SKM-1 treated with dmso at 0.1 percent for 144 hours (cell line): ENCODE measurements at regions not wholly inside any gene's neighbourhood (a gene's known extent, or its start where the extent isn't known, plus 50 kb on each side); places are given as distances from the start of the nearest gene placed in this dataset.

ENCODE experiments used
- DNase-seq: peaks from one replicate; lab custom pipeline; 2025; ENCODE audit not compliant: unreplicated experiment; lab: John Stamatoyannopoulos, UW

GRCh38 chr3:193870376-193871219 lies 265.4 kb upstream of the HES1 start:
- no peak for DNase-seq

GRCh38 chr3:193871220-193871485 lies 264.8 kb upstream of the HES1 start:
- no peak for DNase-seq

- DNase-seq = no peak
These were observed 263.6 kb upstream of the HES1 start for GRCh38 chr3:193872265-193872753.

GRCh38 chr3:193873426-193874201 lies 262.3 kb upstream of the HES1 start:
- no peak for DNase-seq

GRCh38 chr3:193874512-193874911 lies 261.4 kb upstream of the HES1 start:
- no peak for DNase-seq

- no peak for DNase-seq
These were observed 260.9 kb upstream of the HES1 start for GRCh38 chr3:193874997-193875593.

GRCh38 chr3:193875601-193876321 lies 260.2 kb upstream of the HES1 start:
- DNase-seq = no peak

- DNase-seq = no peak
These were observed 256.7 kb upstream of the HES1 start for GRCh38 chr3:193879099-193879863.

- DNase-seq = no peak
These were observed 256.1 kb upstream of the HES1 start for GRCh38 chr3:193879864-193880242.

- no peak for DNase-seq
These were observed 253.9 kb upstream of the HES1 start for GRCh38 chr3:193882091-193882490.

- no peak for DNase-seq
These were observed 252.4 kb upstream of the HES1 start for GRCh38 chr3:193883551-193883950.

- no peak for DNase-seq
These were observed 251.9 kb upstream of the HES1 start for GRCh38 chr3:193884027-193884426.

- no peak for DNase-seq
These were observed 251.3 kb upstream of the HES1 start for GRCh38 chr3:193884652-193885051.

GRCh38 chr3:193885832-193886231 lies 250.1 kb upstream of the HES1 start:
- DNase-seq = no peak

GRCh38 chr3:193890016-193890897 lies 245.7 kb upstream of the HES1 start:
- no peak for DNase-seq

GRCh38 chr3:193894121-193894863 lies 241.7 kb upstream of the HES1 start:
- DNase-seq = peak; percentile 45

- DNase-seq = no peak
These were observed 240.5 kb upstream of the HES1 start for GRCh38 chr3:193895409-193895808.

- no peak for DNase-seq
These were observed 239.5 kb upstream of the HES1 start for GRCh38 chr3:193896419-193896818.

GRCh38 chr3:193897288-193897687 lies 238.7 kb upstream of the HES1 start:
- no peak for DNase-seq
